HEK293 (cell line): ENCODE measurements at regions not wholly inside any gene's neighbourhood (a gene's known extent, or its start where the extent isn't known, plus 50 kb on each side); places are given as distances from the start of the nearest gene placed in this dataset.

Experiments used
- CTCF ChIA-PET: fragments of 350-600 bp; formaldehyde crosslinking; extraction: SDS; loops from one replicate; lab custom pipeline; 2021; ENCODE audit warnings: antibody characterized with exemption; lab: Yijun Ruan, JAX
- POLR2A ChIA-PET: fragments of 300-600 bp; formaldehyde crosslinking; extraction: SDS; loops from one replicate; lab custom pipeline; 2020; ENCODE audit warnings: antibody characterized with exemption, inconsistent platforms; lab: Yijun Ruan, JAX
- H3K27ac ChIP-seq: fragments of 200-500 bp; sonication (Bioruptor generic); 2 replicates; pipeline ENCODE4 v1.5.1; 2014; ENCODE audit warnings: low read depth, low read length, control low read depth, inconsistent platforms; ENCODE audit errors: extremely low read depth
- H3K36me3 ChIP-seq, 2 experiments: fragments of 200-500 bp in 1 of 2; sonication (Bioruptor generic) in 1 of 2; 1 replicate in 1 of 2; 2 replicates in 1 of 2; pipeline ENCODE4 v1.5.1; 2014 to 2017; ENCODE audit warnings: inconsistent platforms in 2 of 2, low read length in 2 of 2; ENCODE audit not compliant: control insufficient read depth in 2 of 2, insufficient read depth in 1 of 2
- H3K4me1 ChIP-seq: fragments of 200-500 bp; sonication (Bioruptor generic); 2 replicates; pipeline ENCODE4 v1.5.1; 2014; ENCODE audit warnings: mild to moderate bottlenecking, low read length, inconsistent platforms; ENCODE audit not compliant: control insufficient read depth, insufficient read depth
- H3K4me3 ChIP-seq: 2 replicates; pipeline ENCODE4 v1.5.1; 2011; ENCODE audit warnings: low read depth, mild to moderate bottlenecking, control low read depth, low read length, moderate library complexity
- H3K9me3 ChIP-seq: fragments of 200-500 bp; sonication (Bioruptor generic); 2 replicates; pipeline ENCODE4 v1.5.1; 2014; ENCODE audit warnings: low read depth, low read length, inconsistent platforms; ENCODE audit not compliant: control insufficient read depth, insufficient read depth
- BCL6B ChIP-seq: fragments of 450-650 bp; formaldehyde crosslinking; IDR thresholded peaks from 2 replicates; pipeline ENCODE4 v1.5.1; 2017; ENCODE audit warnings: missing biosample characterization, missing genetic modification characterization
- KLF17 ChIP-seq: fragments of 450-650 bp; formaldehyde crosslinking; IDR thresholded peaks from 2 replicates; pipeline ENCODE4 v1.5.1; 2016; ENCODE audit warnings: missing biosample characterization, missing genetic modification characterization
- OVOL3 ChIP-seq: fragments of 450-650 bp; formaldehyde crosslinking; IDR thresholded peaks from 2 replicates; pipeline ENCODE4 v1.5.1; 2016; ENCODE audit warnings: missing biosample characterization, missing genetic modification characterization
- RBAK ChIP-seq: fragments of 450-650 bp; formaldehyde crosslinking; IDR thresholded peaks from 2 replicates; pipeline ENCODE4 v1.5.1; 2016; ENCODE audit warnings: missing biosample characterization, missing genetic modification characterization
- SCRT2 ChIP-seq: fragments of 450-650 bp; formaldehyde crosslinking; IDR thresholded peaks from 2 replicates; pipeline ENCODE4 v1.5.1; 2016; ENCODE audit warnings: missing biosample characterization, missing genetic modification characterization
- TSHZ1 ChIP-seq: fragments of 450-650 bp; formaldehyde crosslinking; IDR thresholded peaks from 2 replicates; pipeline ENCODE4 v1.5.1; 2016; ENCODE audit warnings: missing biosample characterization, missing genetic modification characterization, borderline replicate concordance
- ZBTB1 ChIP-seq: fragments of 450-650 bp; formaldehyde crosslinking; IDR thresholded peaks from 2 replicates; pipeline ENCODE4 v1.5.1; 2016; ENCODE audit warnings: missing biosample characterization, missing genetic modification characterization
- ZBTB10 ChIP-seq: fragments of 450-650 bp; formaldehyde crosslinking; IDR thresholded peaks from 2 replicates; pipeline ENCODE4 v1.5.1; 2016; ENCODE audit warnings: missing biosample characterization, missing genetic modification characterization
- ZBTB11 ChIP-seq: fragments of 450-650 bp; formaldehyde crosslinking; conservative IDR thresholded peaks from 2 replicates; pipeline ENCODE4 v1.5.1; 2016; ENCODE audit warnings: low read depth, missing biosample characterization, missing genetic modification characterization
- ZBTB6 ChIP-seq: fragments of 450-650 bp; formaldehyde crosslinking; IDR thresholded peaks from 2 replicates; pipeline ENCODE4 v1.5.1; 2017; ENCODE audit warnings: missing biosample characterization, missing genetic modification characterization
- ZNF112 ChIP-seq: fragments of 450-650 bp; formaldehyde crosslinking; IDR thresholded peaks from 2 replicates; pipeline ENCODE4 v1.5.0; 2017; ENCODE audit warnings: missing biosample characterization, missing genetic modification characterization
- ZNF214 ChIP-seq: fragments of 450-650 bp; formaldehyde crosslinking; IDR thresholded peaks from 2 replicates; pipeline ENCODE4 v1.5.1; 2017; ENCODE audit warnings: missing biosample characterization, mild to moderate bottlenecking, missing genetic modification characterization, borderline replicate concordance
- ZNF266 ChIP-seq: fragments of 450-650 bp; formaldehyde crosslinking; IDR thresholded peaks from 2 replicates; pipeline ENCODE4 v1.5.1; 2016; ENCODE audit warnings: missing biosample characterization, missing genetic modification characterization, low read depth
- ZNF433 ChIP-seq: fragments of 450-650 bp; formaldehyde crosslinking; IDR thresholded peaks from 2 replicates; pipeline ENCODE4 v1.5.1; 2016; ENCODE audit warnings: missing biosample characterization, missing genetic modification characterization, low read depth
- ZNF488 ChIP-seq: fragments of 450-650 bp; formaldehyde crosslinking; IDR thresholded peaks from 2 replicates; pipeline ENCODE4 v1.5.1; 2016; ENCODE audit warnings: missing biosample characterization, missing genetic modification characterization
- ZNF510 ChIP-seq: fragments of 450-650 bp; formaldehyde crosslinking; IDR thresholded peaks from 2 replicates; pipeline ENCODE4 v1.5.1; 2018; ENCODE audit warnings: mild to moderate bottlenecking, missing genetic modification characterization, missing biosample characterization; ENCODE audit not compliant: insufficient replicate concordance
- ZNF580 ChIP-seq: fragments of 450-650 bp; formaldehyde crosslinking; IDR thresholded peaks from 2 replicates; pipeline ENCODE4 v1.5.1; 2016; ENCODE audit warnings: missing biosample characterization, missing genetic modification characterization
- ZNF639 ChIP-seq: fragments of 450-650 bp; formaldehyde crosslinking; IDR thresholded peaks from 2 replicates; pipeline ENCODE4 v1.5.1; 2016; ENCODE audit warnings: missing biosample characterization, missing genetic modification characterization

GRCh38 chr18:24584813-24585212, 124.4 kb downstream of the HRH4 start:
- ChIA-PET CTCF (interaction anchor here (1.0 kb wide), 1 partner anchor 15 kb away, joined by 3 read pairs; no protein-coding TSS in a partner anchor), POLR2A (no interaction called here)
- no peak overlapping the region for H3K27ac ChIP-seq
- H3K4me1 ChIP-seq, result no peaks in the 10 kb centered on the region
- H3K9me3 ChIP-seq, result no peaks in the 10 kb centered on the region
- H3K4me3 ChIP-seq, result no peak overlapping the region
- TF ChIP-seq ZBTB1 (tag by site-specific recombination) (no peak), ZNF433 (tag by site-specific recombination) (no peak), ZBTB6 (tag by site-specific recombination) (no peak), ZNF488 (no peak), ZNF639 (tag by site-specific recombination) (no peak), ZNF580 (tag by site-specific recombination) (no peak), ZBTB10 (tag by site-specific recombination) (no peak), KLF17 (tag by site-specific recombination) (no peak), SCRT2 (tag by site-specific recombination) (no peak), OVOL3 (tag by site-specific recombination) (no peak), ZNF112 (no peak), ZBTB11 (no peak), TSHZ1 (tag by site-specific recombination) (no peak), ZNF266 (no peak), RBAK (tag by site-specific recombination) (no peak), ZNF510 (no peak), ZNF214 (tag by site-specific recombination) (no peak), BCL6B (tag by site-specific recombination) (no peak)
- no peaks in the 10 kb centered on the region for H3K36me3 ChIP-seq
